ENCODE measurements at regions not wholly inside any gene's neighbourhood (a gene's known extent, or its start where the extent isn't known, plus 50 kb on each side); places are given as distances from the start of the nearest gene placed in this dataset.

- H3K36me3 ChIP-seq (ENCODE audit: control insufficient read depth, insufficient read depth, low read length), result no peaks in the 10 kb centered on the region
- H3K4me3 ChIP-seq (ENCODE audit: low read depth, low read length), result no peak overlapping the region
- H3K27me3 ChIP-seq (ENCODE audit: control insufficient read depth, insufficient read depth, low read length), result no peaks in the 10 kb centered on the region
- no peak overlapping the region for H3K9ac ChIP-seq (ENCODE audit: low read depth, low read length)
- H3K4me1 ChIP-seq (ENCODE audit: control insufficient read depth, insufficient read depth, low read length), result no peaks in the 10 kb centered on the region; the same call in 1 of the 2 replicates
- no peak overlapping the region for H3K27ac ChIP-seq (ENCODE audit: low read depth, low read length)
- H3K9me3 ChIP-seq (ENCODE audit: control insufficient read depth, insufficient read depth, low read length), result no peaks in the 10 kb centered on the region
Observed at GRCh38 chr14:40944521-40944920, 662.2 kb upstream of the LRFN5 start.

- H3K9ac ChIP-seq (ENCODE audit: low read depth, low read length), result no peak overlapping the region
- no peaks in the 10 kb centered on the region for H3K27me3 ChIP-seq (ENCODE audit: control insufficient read depth, insufficient read depth, low read length)
- no peak overlapping the region for H3K27ac ChIP-seq (ENCODE audit: low read depth, low read length)
- no peaks in the 10 kb centered on the region for H3K36me3 ChIP-seq (ENCODE audit: control insufficient read depth, insufficient read depth, low read length)
- no peak overlapping the region for H3K4me3 ChIP-seq (ENCODE audit: low read depth, low read length)
- H3K4me1 ChIP-seq (ENCODE audit: control insufficient read depth, insufficient read depth, low read length), result no peaks in the 10 kb centered on the region
- H3K9me3 ChIP-seq (ENCODE audit: control insufficient read depth, insufficient read depth, low read length), result no peaks in the 10 kb centered on the region
Observed at GRCh38 chr14:40936861-40937260, 669.8 kb upstream of the LRFN5 start.

GRCh38 chr14:40920380-40920779, 686.3 kb upstream of the LRFN5 start:
- Histone ChIP-seq H3K9me3 (ENCODE audit: control insufficient read depth, insufficient read depth, low read length) (no peaks in the 10 kb centered on the region), H3K27ac (ENCODE audit: low read depth, low read length) (no peak overlapping the region)

GRCh38 chr14:40911141-40911540, 695.5 kb upstream of the LRFN5 start:
- Histone ChIP-seq H3K4me3 (ENCODE audit: low read depth, low read length) (no peak overlapping the region), H3K4me1 (ENCODE audit: control insufficient read depth, insufficient read depth, low read length) (no peaks in the 10 kb centered on the region), H3K36me3 (ENCODE audit: control insufficient read depth, insufficient read depth, low read length) (no peaks in the 10 kb centered on the region), H3K27me3 (ENCODE audit: control insufficient read depth, insufficient read depth, low read length) (no peaks in the 10 kb centered on the region), H3K27ac (ENCODE audit: low read depth, low read length) (no peak overlapping the region), H3K9me3 (ENCODE audit: control insufficient read depth, insufficient read depth, low read length) (no peaks in the 10 kb centered on the region), H3K9ac (ENCODE audit: low read depth, low read length) (no peak overlapping the region)

More at GRCh38 chr14:40920380-40920779, 686.3 kb upstream of the LRFN5 start:
- Histone ChIP-seq H3K27me3 (ENCODE audit: control insufficient read depth, insufficient read depth, low read length) (no peaks in the 10 kb centered on the region), H3K36me3 (ENCODE audit: control insufficient read depth, insufficient read depth, low read length) (no peaks in the 10 kb centered on the region), H3K4me3 (ENCODE audit: low read depth, low read length) (no peak overlapping the region), H3K9ac (ENCODE audit: low read depth, low read length) (no peak overlapping the region), H3K4me1 (ENCODE audit: control insufficient read depth, insufficient read depth, low read length) (no peaks in the 10 kb centered on the region)

- Histone ChIP-seq H3K4me3 (ENCODE audit: low read depth, low read length) (no peak overlapping the region), H3K9ac (ENCODE audit: low read depth, low read length) (no peak overlapping the region), H3K36me3 (ENCODE audit: control insufficient read depth, insufficient read depth, low read length) (no peaks in the 10 kb centered on the region), H3K27me3 (ENCODE audit: control insufficient read depth, insufficient read depth, low read length) (no peaks in the 10 kb centered on the region), H3K4me1 (ENCODE audit: control insufficient read depth, insufficient read depth, low read length) (no peaks in the 10 kb centered on the region), H3K27ac (ENCODE audit: low read depth, low read length) (no peak overlapping the region), H3K9me3 (ENCODE audit: control insufficient read depth, insufficient read depth, low read length) (no peaks in the 10 kb centered on the region)
Observed at GRCh38 chr14:40909906-40910305, 696.8 kb upstream of the LRFN5 start.

GRCh38 chr14:40903709-40904108, 703.0 kb upstream of the LRFN5 start:
- Histone ChIP-seq H3K27me3 (ENCODE audit: control insufficient read depth, insufficient read depth, low read length) (no peaks in the 10 kb centered on the region), H3K9ac (ENCODE audit: low read depth, low read length) (no peak overlapping the region), H3K4me3 (ENCODE audit: low read depth, low read length) (no peak overlapping the region), H3K4me1 (ENCODE audit: control insufficient read depth, insufficient read depth, low read length) (no peaks in the 10 kb centered on the region), H3K36me3 (ENCODE audit: control insufficient read depth, insufficient read depth, low read length) (no peaks in the 10 kb centered on the region), H3K27ac (ENCODE audit: low read depth, low read length) (no peak overlapping the region), H3K9me3 (ENCODE audit: control insufficient read depth, insufficient read depth, low read length) (no peaks in the 10 kb centered on the region)

GRCh38 chr14:40899435-40899834, 707.2 kb upstream of the LRFN5 start:
- Histone ChIP-seq H3K36me3 (ENCODE audit: control insufficient read depth, insufficient read depth, low read length) (no peaks in the 10 kb centered on the region), H3K4me1 (ENCODE audit: control insufficient read depth, insufficient read depth, low read length) (no peaks in the 10 kb centered on the region), H3K4me3 (ENCODE audit: low read depth, low read length) (no peak overlapping the region), H3K27ac (ENCODE audit: low read depth, low read length) (no peak overlapping the region), H3K27me3 (ENCODE audit: control insufficient read depth, insufficient read depth, low read length) (no peaks in the 10 kb centered on the region), H3K9me3 (ENCODE audit: control insufficient read depth, insufficient read depth, low read length) (no peaks in the 10 kb centered on the region), H3K9ac (ENCODE audit: low read depth, low read length) (no peak overlapping the region)

GRCh38 chr14:40894846-40895245, 711.8 kb upstream of the LRFN5 start:
- Histone ChIP-seq H3K4me1 (ENCODE audit: control insufficient read depth, insufficient read depth, low read length) (no peaks in the 10 kb centered on the region), H3K9ac (ENCODE audit: low read depth, low read length) (no peak overlapping the region), H3K9me3 (ENCODE audit: control insufficient read depth, insufficient read depth, low read length) (no peaks in the 10 kb centered on the region), H3K4me3 (ENCODE audit: low read depth, low read length) (no peak overlapping the region), H3K27ac (ENCODE audit: low read depth, low read length) (no peak overlapping the region), H3K27me3 (ENCODE audit: control insufficient read depth, insufficient read depth, low read length) (no peaks in the 10 kb centered on the region), H3K36me3 (ENCODE audit: control insufficient read depth, insufficient read depth, low read length) (no peaks in the 10 kb centered on the region)

- H3K4me1 ChIP-seq (ENCODE audit: control insufficient read depth, insufficient read depth, low read length), result no peaks in the 10 kb centered on the region
Observed at GRCh38 chr14:40889126-40889525, 717.5 kb upstream of the LRFN5 start.

GRCh38 chr14:40887912-40888311, 718.8 kb upstream of the LRFN5 start:
- H3K27me3 ChIP-seq (ENCODE audit: control insufficient read depth, insufficient read depth, low read length), result no peaks in the 10 kb centered on the region
- no peak overlapping the region for H3K27ac ChIP-seq (ENCODE audit: low read depth, low read length)
- H3K36me3 ChIP-seq (ENCODE audit: control insufficient read depth, insufficient read depth, low read length), result no peaks in the 10 kb centered on the region
- H3K9ac ChIP-seq (ENCODE audit: low read depth, low read length), result no peak overlapping the region
- H3K9me3 ChIP-seq (ENCODE audit: control insufficient read depth, insufficient read depth, low read length), result no peaks in the 10 kb centered on the region
- H3K4me3 ChIP-seq (ENCODE audit: low read depth, low read length), result no peak overlapping the region
- no peaks in the 10 kb centered on the region for H3K4me1 ChIP-seq (ENCODE audit: control insufficient read depth, insufficient read depth, low read length)

More at GRCh38 chr14:40889126-40889525, 717.5 kb upstream of the LRFN5 start:
- Histone ChIP-seq H3K9ac (ENCODE audit: low read depth, low read length) (no peak overlapping the region), H3K27me3 (ENCODE audit: control insufficient read depth, insufficient read depth, low read length) (no peaks in the 10 kb centered on the region), H3K4me3 (ENCODE audit: low read depth, low read length) (no peak overlapping the region), H3K36me3 (ENCODE audit: control insufficient read depth, insufficient read depth, low read length) (no peaks in the 10 kb centered on the region), H3K9me3 (ENCODE audit: control insufficient read depth, insufficient read depth, low read length) (no peaks in the 10 kb centered on the region), H3K27ac (ENCODE audit: low read depth, low read length) (no peak overlapping the region)

- Histone ChIP-seq H3K4me3 (ENCODE audit: low read depth, low read length) (no peak overlapping the region), H3K36me3 (ENCODE audit: control insufficient read depth, insufficient read depth, low read length) (no peaks in the 10 kb centered on the region), H3K4me1 (ENCODE audit: control insufficient read depth, insufficient read depth, low read length) (no peaks in the 10 kb centered on the region), H3K27ac (ENCODE audit: low read depth, low read length) (no peak overlapping the region), H3K27me3 (ENCODE audit: control insufficient read depth, insufficient read depth, low read length) (no peaks in the 10 kb centered on the region), H3K9ac (ENCODE audit: low read depth, low read length) (no peak overlapping the region), H3K9me3 (ENCODE audit: control insufficient read depth, insufficient read depth, low read length) (no peaks in the 10 kb centered on the region)
Observed at GRCh38 chr14:40870252-40870651, 736.4 kb upstream of the LRFN5 start.

- H3K27ac ChIP-seq (ENCODE audit: low read depth, low read length), result no peak overlapping the region
- no peaks in the 10 kb centered on the region for H3K27me3 ChIP-seq (ENCODE audit: control insufficient read depth, insufficient read depth, low read length)
- peaks cover 13% of the 10 kb centered on the region for H3K9me3 ChIP-seq (ENCODE audit: control insufficient read depth, insufficient read depth, low read length)
- H3K4me1 ChIP-seq (ENCODE audit: control insufficient read depth, insufficient read depth, low read length), result no peaks in the 10 kb centered on the region
- no peaks in the 10 kb centered on the region for H3K36me3 ChIP-seq (ENCODE audit: control insufficient read depth, insufficient read depth, low read length)
- no peak overlapping the region for H3K9ac ChIP-seq (ENCODE audit: low read depth, low read length)
- H3K4me3 ChIP-seq (ENCODE audit: low read depth, low read length), result no peak overlapping the region
Observed at GRCh38 chr14:40859055-40859454, 747.6 kb upstream of the LRFN5 start.

Data from HUES48 (cell line).